Limb (tissue), 2 donors: ENCODE measurements at regions not wholly inside any gene's neighbourhood (a gene's known extent, or its start where the extent isn't known, plus 50 kb on each side); places are given as distances from the start of the nearest gene placed in this dataset.
"Not testable (repeated sequence)": the region's sequence is repeated elsewhere in the genome, so short reads cannot be mapped to it uniquely, and the experiment has no call there.

ENCODE experiments used
- DNase-seq, 2 donors: peaks; one replicate each; pipeline ENCODE4 v3.0.0-alpha.2; 2016; ENCODE audit errors: extremely low spot score in 2 of 2

- no peak for DNase-seq
Observed at GRCh38 chr2:236916181-236916580, 169.5 kb upstream of the COPS8 start.

DNA sequence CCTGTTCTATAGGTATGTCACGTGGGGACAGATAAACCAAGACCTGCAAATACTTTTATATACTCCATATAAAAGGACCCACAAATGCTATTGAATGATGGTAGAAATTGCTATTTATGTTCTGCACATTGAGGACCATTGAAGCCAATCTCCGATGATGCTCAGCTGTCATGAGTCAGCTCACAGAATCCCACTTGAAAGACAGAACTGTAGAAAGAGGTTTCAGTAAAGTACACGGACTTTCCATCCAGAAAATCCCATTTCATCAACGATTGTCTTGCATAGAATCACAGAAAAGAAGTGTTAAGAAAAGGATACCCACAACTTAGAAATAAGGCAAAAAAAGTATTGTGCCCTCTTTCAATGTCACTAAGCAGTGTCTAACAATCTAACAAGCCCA is 169.0 kb upstream of the COPS8 start:
- no peak for DNase-seq

GRCh38 chr2:236917164-236917563 is 168.5 kb upstream of the COPS8 start:
- DNase-seq: no peak

- no peak for DNase-seq
Observed at GRCh38 chr2:236918545-236918944, 167.1 kb upstream of the COPS8 start.

- no peak for DNase-seq
Observed at GRCh38 chr2:236919209-236919608, 166.5 kb upstream of the COPS8 start.

DNA sequence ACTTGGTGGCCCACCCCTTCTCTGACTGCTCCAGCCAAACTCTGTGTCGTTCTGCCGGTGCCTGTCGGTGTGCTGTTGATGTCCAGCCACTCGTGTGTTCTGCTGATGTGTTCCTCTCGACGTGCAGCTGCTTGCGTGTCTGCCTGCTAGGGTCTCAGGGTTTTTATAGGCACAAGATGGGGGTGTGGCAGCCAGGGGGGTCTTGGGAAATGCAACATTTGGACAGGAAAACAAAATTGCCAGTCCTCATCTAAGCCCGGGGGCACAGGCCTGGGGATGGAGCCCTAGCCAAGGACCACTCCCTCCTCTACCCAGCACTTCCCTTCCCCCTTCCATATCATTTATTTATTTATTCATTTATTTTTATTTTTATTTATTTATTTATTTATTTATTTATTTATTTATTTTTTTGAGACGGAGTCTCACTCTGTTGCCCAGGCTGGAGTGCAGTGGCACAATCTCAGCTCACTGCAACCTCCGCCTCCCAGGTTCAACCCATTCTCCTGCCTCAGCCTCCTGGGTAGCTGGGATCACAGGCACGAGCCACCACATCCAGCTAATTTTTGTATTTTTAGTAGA is 165.8 kb upstream of the COPS8 start:
- DNase-seq: not testable (repeated sequence)

GRCh38 chr2:236922061-236922460 is 163.6 kb upstream of the COPS8 start:
- no peak for DNase-seq

- no peak for DNase-seq
Observed at GRCh38 chr2:236928380-236929037, 157.2 kb upstream of the COPS8 start.

DNA sequence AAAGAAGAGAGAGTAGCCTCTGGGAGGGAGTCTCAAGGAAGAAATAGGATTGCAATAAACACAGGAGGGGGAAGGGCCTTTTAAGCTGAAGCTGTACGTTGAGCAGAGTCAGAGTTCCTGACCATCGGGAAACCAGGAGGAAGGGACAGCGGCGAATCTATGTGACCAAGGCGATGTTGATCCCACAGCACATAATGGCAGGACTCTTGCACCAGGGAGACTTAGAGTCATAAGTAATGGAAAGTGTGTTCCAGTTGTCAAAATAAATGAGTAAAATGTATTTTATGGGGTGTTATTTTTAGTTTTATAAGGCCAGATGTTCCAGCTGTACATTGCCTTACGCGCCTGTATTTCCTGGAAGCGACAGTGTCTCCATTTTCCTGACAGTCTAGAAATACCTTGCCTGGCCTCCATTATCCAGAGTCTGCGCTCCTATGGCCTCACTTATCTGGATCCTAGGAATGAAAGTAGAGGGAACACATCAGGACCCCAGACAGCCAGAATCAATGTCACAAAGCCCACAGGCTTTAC is 152.8 kb upstream of the COPS8 start:
- DNase-seq: peak; percentile 53 to 84

GRCh38 chr2:236934166-236934565 is 151.5 kb upstream of the COPS8 start:
- DNase-seq: no peak

- no peak for DNase-seq
Observed at GRCh38 chr2:236934656-236935055, 151.0 kb upstream of the COPS8 start.

DNA sequence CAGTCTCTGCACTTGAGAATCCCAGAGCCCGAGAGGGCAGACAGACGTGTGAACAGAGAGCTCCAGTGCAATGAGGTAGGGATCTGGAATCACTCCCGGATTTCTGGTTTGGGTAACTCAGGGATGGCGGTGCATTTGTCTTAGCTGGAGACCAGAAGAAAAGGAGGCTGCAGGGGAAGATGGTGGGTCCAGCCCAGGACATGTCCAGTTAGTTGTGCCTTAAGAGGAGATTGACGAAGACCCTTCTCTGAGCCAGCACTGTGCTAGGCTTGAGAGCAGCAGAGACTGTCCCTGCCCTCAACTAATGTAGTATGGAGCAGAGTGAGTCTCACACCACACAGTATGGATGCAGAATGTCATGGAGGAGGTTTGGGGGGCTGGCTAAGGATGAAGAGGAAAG is 150.6 kb upstream of the COPS8 start:
- DNase-seq: no peak

- DNase-seq: no peak
Observed at GRCh38 chr2:236935631-236936445, 149.9 kb upstream of the COPS8 start.

- DNase-seq: no peak
Observed at GRCh38 chr2:236936446-236936940, 149.2 kb upstream of the COPS8 start.

DNA sequence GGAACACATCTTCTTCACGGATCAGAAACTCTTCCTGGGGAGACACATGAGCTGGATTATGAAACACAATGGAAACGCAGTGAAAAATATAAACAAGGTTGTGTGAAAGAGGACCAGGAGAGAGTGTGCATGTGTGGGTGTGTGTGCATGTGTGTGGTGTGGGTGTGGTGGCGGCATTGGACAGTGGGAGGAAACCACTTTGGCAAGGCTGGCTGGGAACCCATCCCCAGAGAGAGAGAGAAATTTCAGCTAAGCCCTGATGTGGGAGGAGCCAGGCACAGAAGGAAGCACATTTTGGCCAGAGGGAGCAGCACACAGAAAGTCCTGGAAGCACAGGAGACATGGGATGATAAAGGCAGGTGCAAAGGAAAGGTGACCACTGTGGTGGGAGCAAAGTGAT is 147.6 kb upstream of the COPS8 start:
- DNase-seq: no peak

- no peak for DNase-seq
Observed at GRCh38 chr2:236939271-236939670, 146.4 kb upstream of the COPS8 start.

- no peak for DNase-seq
Observed at GRCh38 chr2:236939721-236940231, 145.9 kb upstream of the COPS8 start.

- no peak for DNase-seq
Observed at GRCh38 chr2:236940497-236940896, 145.2 kb upstream of the COPS8 start.

- no peak for DNase-seq
Observed at GRCh38 chr2:236940916-236941520, 144.7 kb upstream of the COPS8 start.

GRCh38 chr2:236941551-236941950 is 144.1 kb upstream of the COPS8 start:
- no peak for DNase-seq

- no peak for DNase-seq
Observed at GRCh38 chr2:236942554-236942953, 143.1 kb upstream of the COPS8 start.

- DNase-seq: no peak
Observed at GRCh38 chr2:236943068-236943467, 142.6 kb upstream of the COPS8 start.
